AG08395 (cell line): ENCODE measurements at regions not wholly inside any gene's neighbourhood (a gene's known extent, or its start where the extent isn't known, plus 50 kb on each side); places are given as distances from the start of the nearest gene placed in this dataset.

Experiments
- DNase-seq: peaks from one replicate; pipeline ENCODE4 v3.0.0; 2012; ENCODE audit warnings: mixed read lengths, low spot score

DNA sequence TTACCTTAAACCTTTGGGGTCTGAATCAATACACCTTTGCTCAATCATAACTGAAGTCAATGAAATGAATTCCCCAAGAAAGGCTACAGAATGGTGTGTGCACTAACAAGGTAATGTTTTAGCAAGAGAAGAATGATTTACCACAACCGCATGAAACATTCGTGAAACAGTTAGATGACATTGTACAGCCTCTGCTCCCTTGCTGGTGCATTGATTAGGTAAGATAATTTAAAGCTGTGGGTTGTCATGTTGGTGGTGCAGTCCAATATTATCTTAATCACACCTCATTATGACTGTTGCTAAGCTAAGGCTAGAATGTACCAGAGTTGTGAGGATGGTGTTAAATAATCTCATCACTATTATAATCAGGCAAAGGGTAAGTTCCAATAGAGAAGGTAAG is 1673.2 kb upstream of the PRR20A start:
- DNase-seq, result no peak

DNA sequence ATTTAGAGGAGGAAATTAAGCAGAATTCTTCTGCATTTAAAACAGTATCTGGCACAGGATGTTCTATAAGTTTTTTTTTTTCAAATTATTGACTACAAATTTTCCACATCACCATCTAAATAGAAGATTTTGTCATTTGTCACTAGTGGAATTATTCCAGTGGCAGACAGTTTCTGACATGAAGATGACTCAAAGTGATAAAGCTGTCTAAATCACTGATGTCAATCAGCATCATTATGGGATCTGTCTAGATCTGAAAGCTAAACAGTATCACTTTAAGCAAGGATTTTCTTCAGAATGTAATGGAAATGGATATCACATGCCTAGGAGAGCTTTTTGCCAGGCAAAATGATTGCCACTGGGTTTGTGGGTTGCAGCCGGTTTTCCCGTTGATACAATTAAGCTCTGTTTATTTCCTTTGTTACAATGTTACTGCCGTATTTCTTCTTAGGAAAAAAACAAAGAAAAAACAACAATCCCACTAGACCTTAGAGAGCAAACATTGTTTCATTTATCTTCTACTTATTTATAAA is 1657.0 kb upstream of the PRR20A start:
- DNase-seq, result no peak

DNA sequence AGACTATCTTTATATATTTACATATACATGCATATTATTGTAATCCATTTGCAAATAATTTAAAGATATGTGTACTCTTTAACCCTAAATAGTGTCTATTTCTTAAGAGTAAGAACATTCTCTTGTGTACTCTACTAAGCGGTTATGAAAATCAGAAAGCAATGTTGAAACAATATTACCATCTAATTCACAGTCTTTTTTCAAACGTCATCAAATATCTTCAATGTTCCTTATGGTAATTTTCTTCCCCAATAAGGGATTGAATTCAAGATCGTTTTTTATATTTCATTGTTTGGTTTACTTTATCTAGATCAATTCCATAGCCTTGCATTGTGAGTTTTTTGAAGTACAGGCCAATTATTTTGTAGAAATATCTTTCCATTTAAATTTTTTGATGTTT is 1647.4 kb upstream of the PRR20A start:
- DNase-seq, result no peak

DNA sequence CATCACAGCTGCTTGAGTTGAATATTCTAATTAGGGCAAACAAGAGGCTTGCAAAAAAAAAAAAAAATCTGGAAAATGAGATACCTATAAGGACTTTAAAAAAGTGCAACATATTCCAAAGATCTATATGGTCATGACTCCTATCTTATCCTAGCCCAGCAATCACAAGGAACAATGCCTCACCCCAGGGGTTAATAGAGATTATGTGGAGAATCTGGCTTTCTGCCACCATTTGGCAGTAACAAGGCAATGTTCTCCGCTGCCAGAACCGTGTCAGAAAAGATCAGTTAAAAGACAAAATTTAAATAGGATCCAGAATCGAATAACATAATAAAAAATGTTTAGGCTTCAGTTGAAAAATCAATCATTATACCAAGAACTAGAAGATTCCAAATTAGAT is 1643.2 kb upstream of the PRR20A start:
- no peak for DNase-seq

DNA sequence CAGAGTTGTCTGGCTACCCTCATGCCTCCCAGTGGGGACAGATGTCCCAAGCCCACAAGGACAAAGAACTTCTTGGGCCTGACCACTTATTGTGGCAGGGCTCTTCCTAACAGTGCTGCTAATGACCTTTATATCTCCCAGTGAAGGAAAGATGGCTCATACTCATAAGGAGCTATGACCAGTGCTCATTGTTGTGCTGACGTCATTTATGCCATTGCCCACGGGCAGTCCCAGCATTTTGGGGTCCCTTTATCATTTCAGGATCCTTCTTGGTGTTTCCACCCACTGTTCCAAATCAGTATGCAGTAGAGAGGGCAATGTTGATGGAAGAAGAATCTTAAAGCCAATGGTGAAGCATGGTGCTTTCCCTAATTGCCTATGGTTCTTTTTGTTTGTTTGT is 1640.0 kb upstream of the PRR20A start:
- no peak for DNase-seq

DNA sequence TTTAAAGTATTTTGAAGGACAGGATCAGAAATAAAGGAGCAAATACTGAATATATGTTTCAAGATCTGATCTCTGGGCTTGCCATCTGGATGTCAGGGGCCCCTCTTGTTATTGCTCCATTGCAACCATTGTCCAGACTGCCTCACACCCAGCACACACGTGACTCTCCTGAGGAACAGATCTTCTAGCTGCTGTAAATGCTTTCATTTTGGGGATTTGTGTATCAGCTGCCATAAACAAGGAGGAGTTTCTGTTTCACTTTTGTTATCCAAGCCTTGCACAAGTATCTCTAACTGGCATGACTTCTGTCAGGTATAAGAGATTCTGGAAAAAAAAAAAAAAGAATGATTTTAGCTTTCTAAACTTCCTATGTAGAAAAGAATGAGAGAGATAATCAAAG is 1624.1 kb upstream of the PRR20A start:
- DNase-seq, result no peak

DNA sequence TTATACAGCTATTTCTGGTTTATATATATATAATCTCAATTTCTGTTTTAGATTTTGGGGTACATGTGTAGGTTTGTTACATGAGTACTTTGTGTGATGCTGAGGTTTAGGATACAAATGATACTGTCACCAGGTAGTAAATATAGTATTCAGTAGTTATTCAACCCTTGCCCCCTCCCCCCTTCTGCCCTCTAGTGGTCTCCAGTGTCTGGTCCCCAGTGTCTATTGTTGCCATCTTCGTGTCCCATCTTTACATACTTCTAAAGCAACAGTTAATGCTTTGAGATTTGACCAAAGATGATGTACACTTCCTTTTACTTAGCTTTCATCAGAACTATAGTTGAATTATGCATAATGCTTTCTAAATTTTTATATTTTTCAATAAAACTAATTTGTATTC is 1623.4 kb upstream of the PRR20A start:
- DNase-seq, result no peak

DNA sequence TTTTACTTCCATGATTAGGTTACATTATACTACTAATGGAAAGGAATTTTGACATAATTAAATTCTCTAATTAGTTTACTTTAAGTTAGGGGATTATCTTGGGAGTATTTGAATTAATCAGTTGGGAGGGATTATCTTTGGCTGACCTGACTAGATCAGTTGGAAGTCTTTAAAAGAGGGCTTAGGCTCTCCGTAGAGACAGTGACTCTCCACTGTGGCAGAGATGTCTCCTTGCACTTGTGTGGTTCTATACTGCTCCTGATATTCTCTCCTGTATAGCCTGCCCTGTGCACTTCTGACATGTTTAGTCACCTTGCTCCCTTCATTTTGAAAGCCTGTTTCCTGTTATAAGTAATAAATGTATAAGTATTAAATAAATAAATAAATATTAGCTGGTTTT is 1612.3 kb upstream of the PRR20A start:
- no peak for DNase-seq

DNA sequence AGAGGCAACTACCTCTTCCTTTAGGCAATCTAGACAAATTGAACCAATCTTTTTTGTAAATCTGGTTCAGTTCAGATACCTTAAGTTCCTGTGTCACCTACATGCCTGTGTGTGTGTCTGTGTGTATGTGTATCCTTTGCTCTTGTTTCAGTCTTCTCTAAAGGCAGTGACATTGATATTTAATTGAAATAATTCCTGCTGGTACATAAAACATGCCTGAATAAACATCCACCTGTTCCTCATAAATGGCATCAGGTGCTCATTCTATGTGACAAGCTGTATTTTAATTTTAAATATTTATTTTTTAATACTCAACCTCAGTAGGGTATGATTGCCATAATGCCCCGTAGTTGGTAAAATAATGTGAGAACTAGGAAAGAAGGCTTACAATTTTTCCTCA is 1606.4 kb upstream of the PRR20A start:
- no peak for DNase-seq

DNA sequence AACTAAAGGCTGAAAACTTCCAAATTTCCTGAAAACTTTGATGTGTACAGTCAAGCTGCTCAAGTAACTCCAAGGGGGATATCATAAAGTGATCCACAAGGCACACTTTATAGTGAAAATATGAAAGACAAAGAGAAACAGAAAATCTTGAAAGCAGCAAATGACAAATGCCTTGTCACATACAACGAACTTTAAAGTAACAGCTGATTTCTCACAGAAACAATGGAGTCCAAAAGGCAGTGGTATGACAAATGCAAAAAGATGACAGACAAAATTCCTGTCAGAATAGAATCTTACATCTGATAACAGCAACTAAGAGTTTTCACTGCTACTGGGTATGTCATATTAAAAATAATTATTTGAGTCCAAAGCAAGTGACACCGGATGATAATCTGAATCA is 1602.3 kb upstream of the PRR20A start:
- no peak for DNase-seq

DNA sequence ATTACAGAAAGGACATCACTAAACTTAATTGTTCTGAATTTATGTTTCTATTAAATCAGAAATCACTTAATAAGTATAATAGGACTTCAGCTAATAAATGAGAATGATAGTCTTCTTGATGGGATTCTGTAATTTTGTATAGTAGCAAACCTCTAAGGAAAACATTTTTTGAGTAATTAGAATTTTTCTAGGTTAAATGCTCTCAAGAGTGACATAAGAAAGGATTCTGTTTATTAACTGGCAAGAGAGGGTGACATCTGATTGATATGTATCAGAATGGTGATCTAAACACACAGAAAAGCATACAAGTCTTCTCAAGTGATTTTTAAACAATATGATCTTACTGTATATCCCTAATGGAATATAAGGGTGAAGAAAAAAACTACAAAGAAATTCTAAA is 1597.7 kb upstream of the PRR20A start:
- DNase-seq, result no peak

DNA sequence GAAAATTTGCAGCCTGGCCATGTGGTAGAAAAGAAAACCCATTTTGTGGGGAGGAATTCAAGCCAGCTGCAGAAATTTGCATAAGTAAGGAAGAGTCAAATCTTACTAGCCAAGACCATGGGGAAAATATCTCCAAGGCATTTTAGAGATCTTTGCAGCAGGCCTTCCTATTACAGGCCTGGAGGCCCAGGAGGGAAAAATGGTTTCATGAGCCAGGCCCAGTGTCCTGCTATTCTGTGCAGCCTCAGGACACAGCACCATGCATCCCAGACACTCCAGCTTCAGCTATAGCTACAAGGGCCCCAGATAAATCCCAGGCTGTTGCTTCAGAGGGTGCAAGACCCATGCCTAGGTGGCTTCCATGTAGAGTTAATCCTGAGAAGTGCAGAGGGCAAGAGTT is 1590.1 kb upstream of the PRR20A start:
- DNase-seq, result no peak

DNA sequence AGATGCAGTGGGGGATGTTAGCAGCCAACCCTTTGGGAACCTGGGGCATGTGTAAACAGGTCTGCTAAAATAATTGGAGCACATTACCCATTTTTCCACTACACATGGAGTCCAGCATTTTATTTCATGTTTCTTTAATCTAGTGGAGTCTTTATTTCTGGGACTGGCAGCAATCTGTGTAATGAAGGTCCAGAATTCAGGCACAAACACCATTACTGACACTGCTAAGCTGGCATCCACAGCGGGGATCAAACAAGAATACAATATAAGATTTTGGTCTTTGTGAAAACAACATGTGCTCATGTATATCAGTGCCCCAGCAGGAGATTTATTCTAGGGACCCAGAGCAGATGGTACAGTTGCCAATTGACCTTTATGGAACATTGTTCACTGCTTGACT is 1587.0 kb upstream of the PRR20A start:
- no peak for DNase-seq

DNA sequence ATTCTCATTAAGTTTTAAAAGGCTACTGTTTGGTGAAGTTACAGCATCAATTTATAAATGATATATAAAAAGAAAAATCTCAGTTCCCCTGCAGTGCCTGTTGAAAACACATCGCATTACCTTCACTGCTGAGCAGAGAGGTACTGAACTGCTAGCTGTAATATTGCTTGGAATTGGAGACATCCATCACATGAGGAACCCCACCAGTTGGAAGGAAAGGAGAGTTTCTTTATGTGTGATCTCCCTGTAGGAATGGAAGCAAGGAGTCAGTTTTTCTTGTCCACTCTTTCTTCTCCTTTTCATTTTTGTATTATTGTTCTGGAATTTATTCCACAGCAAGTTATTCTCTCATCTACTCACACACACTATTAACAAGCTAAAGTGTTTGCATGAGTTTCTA is 1586.0 kb upstream of the PRR20A start:
- no peak for DNase-seq

DNA sequence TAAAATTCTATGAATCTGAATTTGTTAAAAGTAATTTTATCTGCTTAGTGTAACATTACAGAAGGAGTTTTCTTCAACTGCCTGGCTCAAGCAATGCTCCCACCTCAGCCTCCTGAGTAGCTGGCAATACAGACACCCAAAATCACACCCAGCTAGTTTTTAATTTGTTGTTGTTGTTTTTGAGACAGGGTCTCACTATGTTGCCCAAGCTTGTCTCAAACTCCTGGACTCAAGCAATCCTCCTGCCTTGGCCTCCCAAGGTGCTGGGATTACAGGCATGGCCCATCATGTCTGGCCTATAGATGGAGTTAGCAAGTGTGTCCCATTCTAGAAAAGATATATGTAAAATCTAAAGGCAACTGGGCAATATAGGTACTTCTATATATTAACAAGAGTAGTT is 1580.4 kb upstream of the PRR20A start:
- no peak for DNase-seq

DNA sequence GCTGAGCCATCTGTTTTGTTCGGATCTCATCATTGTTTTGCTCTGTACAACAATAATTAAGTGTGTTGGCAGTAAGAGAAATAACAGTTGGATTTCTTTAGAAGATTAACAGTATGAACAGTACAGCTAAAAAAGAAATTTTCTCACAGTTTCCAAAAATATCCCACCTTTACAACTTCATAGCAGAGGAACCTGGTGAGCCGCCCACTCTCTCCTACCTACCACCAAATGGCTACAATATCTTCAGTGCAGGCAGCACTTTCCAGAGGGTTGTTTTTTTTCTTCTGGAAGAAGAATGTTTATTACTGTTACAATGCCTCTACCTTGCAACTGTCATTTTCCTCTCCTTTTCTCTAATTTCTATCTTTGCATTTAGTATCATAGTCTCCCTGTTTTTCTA is 1577.5 kb upstream of the PRR20A start:
- no peak for DNase-seq

DNA sequence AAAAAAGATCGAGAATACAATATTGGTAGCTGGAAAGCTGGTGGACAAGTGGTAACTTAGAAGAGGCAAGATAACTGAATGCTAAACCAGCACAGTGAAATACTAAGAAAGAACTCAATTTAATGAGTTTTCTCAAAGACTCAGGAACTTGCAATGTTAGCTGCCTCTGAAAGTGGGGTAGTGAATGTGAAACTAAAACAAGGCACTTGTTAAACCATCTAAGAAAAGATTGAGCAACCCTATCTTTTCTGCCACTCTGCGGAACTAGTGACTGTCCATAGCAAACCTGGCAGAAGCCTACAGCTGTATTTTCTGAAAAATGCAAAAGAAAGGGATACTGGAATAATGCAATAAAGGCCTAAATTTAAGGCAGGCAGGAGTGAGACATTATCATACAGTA is 1574.4 kb upstream of the PRR20A start:
- DNase-seq, result no peak

DNA sequence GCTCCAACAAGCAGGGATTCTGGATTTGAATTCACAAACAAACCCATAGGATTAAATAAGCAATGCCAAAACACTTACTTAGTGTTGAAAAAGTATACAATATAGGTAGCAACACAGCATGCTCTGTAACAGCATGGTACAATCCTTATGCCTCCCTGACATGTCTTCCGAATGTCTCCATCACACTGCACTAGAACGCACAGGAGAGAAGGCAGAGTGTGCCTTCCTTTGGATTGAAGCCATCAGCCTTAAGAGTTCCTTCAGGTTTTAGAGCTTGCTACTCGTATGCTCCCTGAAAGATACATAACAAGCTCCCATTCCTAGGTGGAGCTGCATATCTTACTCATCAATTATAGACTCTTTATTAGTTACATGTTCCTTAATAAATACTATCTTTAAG is 1573.9 kb upstream of the PRR20A start:
- no peak for DNase-seq

DNA sequence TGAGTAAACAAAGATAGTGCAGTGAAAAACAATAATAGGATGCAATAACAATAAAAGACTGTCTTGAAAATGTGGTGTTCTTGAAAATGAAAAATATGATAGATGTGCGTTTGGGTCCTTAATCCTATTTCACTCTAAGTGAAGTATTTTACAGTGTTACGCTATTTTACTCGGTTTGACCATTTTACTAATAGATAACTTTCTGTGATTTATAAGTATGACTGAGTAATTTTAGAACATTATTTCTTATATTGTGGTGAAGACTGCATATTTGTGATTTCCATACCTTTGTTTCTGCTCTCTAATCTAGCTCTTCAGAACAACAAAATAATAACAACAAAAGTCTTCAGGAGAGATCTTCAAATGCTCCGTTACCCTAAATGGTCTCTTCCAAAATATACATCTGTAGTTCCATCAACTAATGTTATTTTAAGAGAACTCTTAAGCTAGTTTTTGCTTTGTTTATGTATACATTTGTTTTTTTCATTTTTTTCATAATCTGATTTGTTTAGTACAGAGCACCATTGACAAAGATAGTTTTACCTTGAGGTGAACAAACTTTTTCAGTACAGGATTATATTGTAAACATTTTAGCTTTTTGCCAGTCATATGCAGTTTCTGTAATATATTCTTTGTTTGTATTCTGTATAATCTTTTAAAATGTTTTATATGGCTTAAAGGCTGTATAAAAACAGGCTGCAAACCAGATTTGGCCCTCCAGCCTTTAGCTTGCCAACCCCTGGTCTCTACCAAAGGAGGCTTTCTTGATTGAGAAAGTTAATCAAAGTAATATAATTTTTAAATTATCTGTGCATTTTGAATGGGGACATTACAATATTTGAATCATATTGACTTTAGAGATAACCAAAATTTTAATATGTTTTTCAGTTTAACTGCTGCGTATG is 1572.7 kb upstream of the PRR20A start:
- DNase-seq, result no peak

DNA sequence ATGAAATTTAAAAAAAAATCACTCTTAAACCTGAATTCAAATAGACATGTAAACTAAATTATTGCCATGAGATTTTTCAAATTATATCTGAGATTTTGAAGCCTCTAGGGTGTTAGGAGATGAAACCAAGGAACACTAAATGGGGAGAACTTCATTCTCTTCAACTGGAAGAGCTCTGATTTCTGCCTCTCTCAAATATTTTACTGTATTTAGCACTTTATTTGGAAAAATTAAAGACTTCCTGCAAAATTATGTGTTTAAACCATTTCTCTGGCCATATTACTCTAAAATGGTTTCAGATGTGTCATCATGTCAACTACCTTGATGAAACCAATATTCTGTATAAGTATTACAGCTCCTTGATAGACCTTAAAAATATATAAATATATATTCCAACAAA is 1571.6 kb upstream of the PRR20A start:
- no peak for DNase-seq

DNA sequence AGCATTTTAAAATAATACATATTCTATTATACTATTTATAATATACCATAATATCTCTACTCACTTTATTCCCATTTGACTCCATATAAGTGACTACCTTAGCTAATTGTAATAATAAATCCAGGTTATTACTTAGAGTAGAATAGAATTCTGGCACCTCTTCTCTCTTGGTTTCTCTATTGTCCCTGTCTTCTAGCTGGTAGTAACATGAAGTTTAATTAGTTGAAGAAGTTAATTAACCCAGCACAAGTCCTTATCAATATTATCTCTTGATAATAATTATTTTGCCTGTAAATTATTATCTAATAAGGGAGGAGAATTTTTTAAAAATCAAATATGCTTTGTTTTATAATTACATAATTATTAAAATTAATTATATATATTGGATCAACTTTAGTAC is 1571.2 kb upstream of the PRR20A start:
- DNase-seq, result no peak

DNA sequence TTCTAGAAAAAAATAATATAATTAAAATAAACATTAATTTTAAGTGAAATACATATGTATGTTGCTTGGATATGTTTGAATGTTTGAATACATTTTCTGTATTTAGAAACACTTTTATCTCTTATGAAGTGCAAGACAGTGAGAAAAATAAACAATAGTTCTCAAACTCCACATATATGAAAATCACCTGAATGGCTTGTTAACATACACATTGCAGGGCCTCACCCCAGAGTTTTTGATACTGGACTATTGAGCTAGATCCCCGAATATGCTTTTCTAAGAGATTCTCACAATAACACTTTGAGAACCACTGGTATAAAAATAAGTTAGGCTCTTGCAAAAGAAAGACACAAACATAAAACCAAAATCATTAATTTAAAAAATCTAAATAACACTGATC is 1570.3 kb upstream of the PRR20A start:
- DNase-seq, result no peak

DNA sequence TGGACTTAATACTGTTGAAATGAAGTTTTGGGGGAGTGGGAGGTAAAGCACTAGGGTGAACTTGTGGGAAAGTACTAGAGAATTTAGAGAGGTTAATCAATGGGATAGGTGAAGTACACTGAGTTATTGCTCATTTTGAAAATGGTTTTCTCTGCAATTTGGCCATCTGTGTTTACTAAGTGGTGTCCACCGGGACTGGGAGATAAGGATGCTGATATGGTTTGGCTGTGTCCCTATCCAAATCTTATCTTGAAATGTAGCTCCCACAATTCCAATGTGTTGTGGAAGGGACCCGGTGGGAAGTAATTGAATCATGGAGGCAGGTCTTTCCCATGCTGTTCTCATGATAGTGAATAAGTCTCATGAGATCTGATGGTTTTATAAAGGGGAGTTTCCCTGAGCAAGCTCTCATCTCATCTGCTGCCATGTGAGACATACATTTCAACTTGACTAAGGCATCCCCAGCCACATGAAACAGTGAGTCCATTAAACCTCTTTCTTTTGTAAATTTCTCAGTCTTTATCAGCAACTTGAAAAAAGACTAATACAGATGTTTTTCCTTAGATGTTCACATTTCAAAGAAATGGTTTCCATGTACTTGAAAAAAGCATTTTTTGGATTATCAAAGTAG is 1569.4 kb upstream of the PRR20A start:
- DNase-seq, result no peak

DNA sequence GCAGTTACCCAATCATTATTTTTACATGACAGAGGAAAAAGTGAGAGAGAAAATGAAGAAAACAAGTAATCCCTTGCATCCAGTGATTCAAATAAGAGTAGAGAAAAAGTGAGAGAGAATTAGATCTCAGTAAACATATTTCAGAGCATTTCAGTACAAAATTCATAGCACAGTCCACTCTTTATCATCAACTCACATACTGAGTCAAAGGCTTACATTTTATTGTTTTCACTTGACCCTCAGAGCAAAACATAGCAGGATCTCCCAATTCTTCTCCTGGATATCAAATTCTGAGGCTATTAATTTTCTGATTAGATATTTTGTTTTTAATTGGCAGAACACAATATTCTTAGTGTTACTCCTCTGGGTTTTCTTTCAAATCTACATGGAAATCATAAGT is 1568.3 kb upstream of the PRR20A start:
- no peak for DNase-seq
